ENCODE measurements at regions not wholly inside any gene's neighbourhood (a gene's known extent, or its start where the extent isn't known, plus 50 kb on each side); places are given as distances from the start of the nearest gene placed in this dataset.

DNA sequence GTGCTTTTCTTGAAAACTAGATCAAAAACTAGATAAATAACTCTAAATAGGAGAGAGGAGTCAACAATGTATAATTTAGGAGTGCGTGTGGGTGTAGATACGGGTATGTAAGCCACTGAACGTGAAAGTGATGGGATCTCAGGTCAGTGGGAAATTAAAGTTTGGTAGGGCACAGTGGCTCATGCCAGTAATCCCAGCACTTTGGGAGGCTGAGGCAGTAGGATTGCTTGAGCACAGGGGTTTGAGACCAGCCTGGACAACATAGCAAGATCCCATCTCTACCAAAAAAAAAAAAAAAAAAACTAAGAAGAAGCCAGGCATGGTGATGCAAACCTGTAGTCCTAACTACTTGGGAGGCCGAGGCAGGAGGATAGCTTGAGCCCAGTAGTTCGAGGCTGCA lies 247.1 kb downstream of the ANAPC1 start:
- no TSS peak for BruUV-seq (replicated peaks)
- peaks cover 15% of the 10 kb centered on the region for H3K9me3 Mint-ChIP-seq (ENCODE audit: low read depth, unreplicated experiment)
- intact Hi-C loops (cut with micrococcal nuclease; ENCODE audit: unreplicated experiment): no loop called here
- peaks cover 10% of the 10 kb centered on the region for H3K4me1 Mint-ChIP-seq (ENCODE audit: low read depth, unreplicated experiment)
- H3K27ac Mint-ChIP-seq (ENCODE audit: unreplicated experiment): no peak overlapping the region
- TF ChIP-seq, protein P1, sequence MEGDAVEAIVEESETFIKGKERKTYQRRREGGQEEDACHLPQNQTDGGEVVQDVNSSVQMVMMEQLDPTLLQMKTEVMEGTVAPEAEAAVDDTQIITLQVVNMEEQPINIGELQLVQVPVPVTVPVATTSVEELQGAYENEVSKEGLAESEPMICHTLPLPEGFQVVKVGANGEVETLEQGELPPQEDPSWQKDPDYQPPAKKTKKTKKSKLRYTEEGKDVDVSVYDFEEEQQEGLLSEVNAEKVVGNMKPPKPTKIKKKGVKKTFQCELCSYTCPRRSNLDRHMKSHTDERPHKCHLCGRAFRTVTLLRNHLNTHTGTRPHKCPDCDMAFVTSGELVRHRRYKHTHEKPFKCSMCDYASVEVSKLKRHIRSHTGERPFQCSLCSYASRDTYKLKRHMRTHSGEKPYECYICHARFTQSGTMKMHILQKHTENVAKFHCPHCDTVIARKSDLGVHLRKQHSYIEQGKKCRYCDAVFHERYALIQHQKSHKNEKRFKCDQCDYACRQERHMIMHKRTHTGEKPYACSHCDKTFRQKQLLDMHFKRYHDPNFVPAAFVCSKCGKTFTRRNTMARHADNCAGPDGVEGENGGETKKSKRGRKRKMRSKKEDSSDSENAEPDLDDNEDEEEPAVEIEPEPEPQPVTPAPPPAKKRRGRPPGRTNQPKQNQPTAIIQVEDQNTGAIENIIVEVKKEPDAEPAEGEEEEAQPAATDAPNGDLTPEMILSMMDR (IDR thresholded peaks at IDR 0.05; ENCODE audit: unreplicated experiment): no peak
- H3K4me3 Mint-ChIP-seq (ENCODE audit: low read depth, unreplicated experiment): no peak overlapping the region
- CTCF ChIA-PET: no interaction called here
- no peaks in the 10 kb centered on the region for H3K36me3 Mint-ChIP-seq (ENCODE audit: insufficient read depth, unreplicated experiment)
- no peak for DNase-seq
- H3K27me3 Mint-ChIP-seq (ENCODE audit: unreplicated experiment): no peaks in the 10 kb centered on the region

DNA sequence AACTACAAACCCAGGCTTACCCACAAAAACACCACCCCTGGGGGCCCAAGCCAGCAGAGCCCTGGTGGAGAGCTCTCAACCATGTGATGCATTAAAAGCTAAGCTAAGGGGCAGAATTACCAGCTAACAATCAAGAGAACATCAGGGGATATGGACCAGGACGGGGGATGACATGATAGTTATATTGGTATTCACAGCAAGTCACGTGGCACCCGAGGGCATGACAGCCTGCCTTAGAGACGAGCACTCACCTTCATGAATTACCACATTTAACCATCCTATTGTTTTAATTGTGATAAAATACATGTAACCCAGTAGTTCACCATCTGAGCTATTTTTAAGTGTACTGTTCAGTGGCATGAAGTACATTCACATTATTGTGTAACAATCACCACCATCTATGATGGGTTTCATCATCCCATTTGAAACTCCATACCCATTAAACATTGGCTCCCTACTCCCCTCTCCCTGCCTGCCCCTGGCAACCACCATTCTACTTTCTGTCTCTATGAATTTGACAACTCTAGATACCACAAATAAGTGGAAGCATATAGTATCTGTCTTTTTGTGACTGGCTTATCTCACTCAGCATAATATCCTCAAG lies 245.6 kb downstream of the ANAPC1 start:
- no peak for DNase-seq
- Mint-ChIP-seq H3K27ac (ENCODE audit: unreplicated experiment) (no peak overlapping the region), H3K36me3 (ENCODE audit: insufficient read depth, unreplicated experiment) (no peaks in the 10 kb centered on the region), H3K27me3 (ENCODE audit: unreplicated experiment) (no peaks in the 10 kb centered on the region), H3K4me3 (ENCODE audit: low read depth, unreplicated experiment) (no peak overlapping the region), H3K9me3 (ENCODE audit: low read depth, unreplicated experiment) (peaks cover 15% of the 10 kb centered on the region), H3K4me1 (ENCODE audit: low read depth, unreplicated experiment) (peaks cover 10% of the 10 kb centered on the region)
- no TSS peak for BruUV-seq (replicated peaks)
- intact Hi-C loops (cut with micrococcal nuclease; ENCODE audit: unreplicated experiment): no loop called here
- TF ChIP-seq, protein P1 (IDR thresholded peaks at IDR 0.05; ENCODE audit: unreplicated experiment): no peak
- CTCF ChIA-PET: no interaction called here

DNA sequence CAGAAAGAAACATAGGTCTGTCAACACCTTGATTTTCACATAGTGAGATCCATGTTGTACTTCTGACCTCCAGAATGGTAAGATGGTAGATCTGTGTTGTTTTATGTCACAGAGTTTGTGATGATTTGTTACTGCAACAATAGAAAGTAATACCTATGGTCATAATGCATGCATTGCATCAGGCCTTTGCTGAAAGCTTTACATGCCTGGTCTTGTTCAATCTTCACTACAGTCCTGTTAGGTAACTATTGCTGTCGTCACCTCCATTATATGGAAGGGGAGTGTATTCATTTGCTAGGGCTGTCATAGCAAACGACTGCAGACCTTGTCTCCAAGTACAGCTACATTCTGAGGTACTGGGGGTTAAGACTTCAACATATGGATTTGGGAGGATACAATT lies 243.5 kb downstream of the ANAPC1 start:
- no peaks in the 10 kb centered on the region for H3K27me3 Mint-ChIP-seq (ENCODE audit: unreplicated experiment)
- BruUV-seq (replicated peaks): no TSS peak
- CTCF ChIA-PET: interaction anchor here (0.8 kb wide), 1 partner anchor 1479 kb away, joined by 5 read pairs; no protein-coding TSS in a partner anchor
- H3K27ac Mint-ChIP-seq (ENCODE audit: unreplicated experiment): no peak overlapping the region
- intact Hi-C loops (cut with micrococcal nuclease; ENCODE audit: unreplicated experiment): no loop called here
- DNase-seq: no peak
- H3K36me3 Mint-ChIP-seq (ENCODE audit: insufficient read depth, unreplicated experiment): no peaks in the 10 kb centered on the region
- H3K9me3 Mint-ChIP-seq (ENCODE audit: low read depth, unreplicated experiment): peaks cover 12% of the 10 kb centered on the region
- H3K4me3 Mint-ChIP-seq (ENCODE audit: low read depth, unreplicated experiment): no peak overlapping the region
- TF ChIP-seq, protein P1 (IDR thresholded peaks at IDR 0.05; ENCODE audit: unreplicated experiment): no peak
- peaks cover 10% of the 10 kb centered on the region for H3K4me1 Mint-ChIP-seq (ENCODE audit: low read depth, unreplicated experiment)

DNA sequence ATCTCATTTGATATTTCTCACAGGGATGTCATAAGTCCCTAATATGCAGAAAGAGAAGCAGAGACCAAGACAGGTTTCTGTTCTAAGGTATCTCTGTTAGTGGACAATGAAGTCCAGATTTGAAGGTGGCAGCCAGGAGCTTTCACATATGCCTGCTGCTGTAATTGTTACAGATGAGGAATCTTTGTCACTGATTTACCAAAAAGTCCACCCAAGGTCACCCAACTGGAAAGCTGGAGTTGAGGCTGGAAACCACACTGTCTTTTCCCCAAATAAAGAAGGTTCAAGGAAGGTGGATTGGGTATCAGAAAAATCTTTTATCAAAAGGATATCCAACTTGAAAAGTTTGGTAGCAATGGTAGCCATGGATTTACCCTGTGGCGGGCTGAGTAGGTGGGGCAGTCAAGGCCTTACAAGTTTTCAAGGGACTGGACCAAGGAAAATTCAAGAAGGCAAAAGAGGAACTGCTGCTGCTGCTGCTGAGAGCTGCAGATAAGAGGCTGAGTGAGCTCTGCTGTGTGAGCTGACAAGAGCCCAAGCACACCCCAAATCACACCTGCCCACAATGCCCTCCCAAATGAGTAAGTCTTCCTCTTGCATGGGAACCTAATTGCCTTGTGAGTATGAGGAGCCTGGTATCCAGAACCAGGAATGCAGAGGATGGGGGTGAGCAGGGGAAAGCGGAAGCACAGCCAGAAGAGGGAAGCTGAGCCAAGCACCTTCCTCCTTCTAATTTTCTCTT lies 241.2 kb downstream of the ANAPC1 start:
- DNase-seq: no peak
- H3K4me3 Mint-ChIP-seq (ENCODE audit: low read depth, unreplicated experiment): no peak overlapping the region
- no peak overlapping the region for H3K27ac Mint-ChIP-seq (ENCODE audit: unreplicated experiment)
- CTCF ChIA-PET: interaction anchor here (1.1 kb wide), 1 partner anchor 10 kb away, joined by 3 read pairs; no protein-coding TSS in a partner anchor
- H3K36me3 Mint-ChIP-seq (ENCODE audit: insufficient read depth, unreplicated experiment): no peaks in the 10 kb centered on the region
- H3K27me3 Mint-ChIP-seq (ENCODE audit: unreplicated experiment): no peaks in the 10 kb centered on the region
- TF ChIP-seq, protein P1 (IDR thresholded peaks at IDR 0.05; ENCODE audit: unreplicated experiment): no peak
- intact Hi-C loops (cut with micrococcal nuclease; ENCODE audit: unreplicated experiment): no loop called here
- peaks cover 18% of the 10 kb centered on the region for H3K9me3 Mint-ChIP-seq (ENCODE audit: low read depth, unreplicated experiment)
- peaks cover 10% of the 10 kb centered on the region for H3K4me1 Mint-ChIP-seq (ENCODE audit: low read depth, unreplicated experiment)
- no TSS peak for BruUV-seq (replicated peaks)
